NCI-H2196 (cell line): ENCODE measurements at regions not wholly inside any gene's neighbourhood (a gene's known extent, or its start where the extent isn't known, plus 50 kb on each side); places are given as distances from the start of the nearest gene placed in this dataset.

Experiments
- DNase-seq: peaks from one replicate; lab custom pipeline; 2025; ENCODE audit not compliant: unreplicated experiment; lab: John Stamatoyannopoulos, UW

- DNase-seq: no peak
These were observed 564.5 kb upstream of the IGFBP3 start for GRCh38 chr7:46485481-46486065.

DNA sequence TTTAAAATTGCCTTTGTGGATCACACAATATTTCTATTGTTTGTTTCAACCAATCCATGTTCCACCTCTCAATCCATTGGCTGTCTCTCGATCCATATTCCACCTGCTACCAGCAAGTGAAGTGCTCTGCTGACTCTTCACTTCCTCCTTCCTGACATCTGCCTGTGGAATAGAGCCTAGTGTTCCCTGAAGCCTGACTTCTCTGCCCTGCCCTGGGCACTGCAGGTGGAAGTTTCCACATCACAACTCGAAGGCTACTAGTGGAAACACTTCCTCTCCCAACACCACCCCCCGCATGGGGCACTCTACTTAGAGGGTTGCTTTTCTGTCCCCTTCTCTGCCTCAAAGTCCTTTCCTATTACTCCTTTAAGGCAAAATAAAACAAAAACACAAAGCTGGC, 563.8 kb upstream of the IGFBP3 start:
- DNase-seq: no peak

- no peak for DNase-seq
These were observed 559.5 kb upstream of the IGFBP3 start for GRCh38 chr7:46480619-46481018.

GRCh38 chr7:46479680-46480079, 558.6 kb upstream of the IGFBP3 start:
- DNase-seq: no peak

- DNase-seq: no peak
These were observed 557.0 kb upstream of the IGFBP3 start for GRCh38 chr7:46478046-46478445.

GRCh38 chr7:46468753-46469356, 547.8 kb upstream of the IGFBP3 start:
- no peak for DNase-seq

DNA sequence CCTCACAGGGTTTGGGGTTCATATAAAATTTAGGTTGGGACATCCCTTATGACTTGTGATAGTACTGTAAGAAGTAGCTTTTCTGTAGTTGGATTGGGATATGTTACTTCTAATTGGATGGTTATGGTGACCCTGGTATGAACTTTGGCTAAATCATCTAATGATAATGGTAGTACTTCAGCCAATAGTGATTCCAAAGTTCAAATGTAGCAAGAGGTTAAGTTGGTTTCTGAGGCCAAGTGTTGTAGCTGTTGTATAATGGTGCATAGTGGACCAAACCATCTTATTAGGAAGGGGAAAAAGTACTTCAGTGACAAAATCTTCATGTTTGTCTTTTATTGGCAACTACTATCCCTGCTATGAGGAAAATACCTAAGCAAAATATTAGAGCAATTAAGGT, 542.1 kb upstream of the IGFBP3 start:
- no peak for DNase-seq

DNA sequence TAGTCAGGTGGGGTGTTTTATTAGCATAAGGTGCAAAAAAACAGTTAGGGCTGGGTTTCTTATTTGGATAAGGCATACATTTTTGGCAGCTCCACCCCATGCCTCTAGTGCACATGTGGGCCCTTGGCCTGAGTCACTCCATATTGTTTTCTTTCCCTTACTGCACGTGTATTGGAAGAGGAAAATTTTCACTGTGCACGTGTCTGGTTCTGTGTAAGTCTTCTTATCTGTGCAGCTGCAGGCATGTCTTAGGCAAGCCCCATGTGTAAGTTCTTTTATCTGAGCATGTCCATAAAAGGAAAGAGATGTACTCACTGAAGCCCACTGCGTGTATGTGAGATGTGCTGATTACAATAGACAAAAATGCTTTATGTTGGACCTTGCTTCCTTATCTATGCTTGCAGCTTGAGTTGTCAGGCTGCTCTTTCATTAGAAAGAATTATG, 540.3 kb upstream of the IGFBP3 start:
- no peak for DNase-seq

- no peak for DNase-seq
These were observed 538.9 kb upstream of the IGFBP3 start for GRCh38 chr7:46459942-46460341.

DNA sequence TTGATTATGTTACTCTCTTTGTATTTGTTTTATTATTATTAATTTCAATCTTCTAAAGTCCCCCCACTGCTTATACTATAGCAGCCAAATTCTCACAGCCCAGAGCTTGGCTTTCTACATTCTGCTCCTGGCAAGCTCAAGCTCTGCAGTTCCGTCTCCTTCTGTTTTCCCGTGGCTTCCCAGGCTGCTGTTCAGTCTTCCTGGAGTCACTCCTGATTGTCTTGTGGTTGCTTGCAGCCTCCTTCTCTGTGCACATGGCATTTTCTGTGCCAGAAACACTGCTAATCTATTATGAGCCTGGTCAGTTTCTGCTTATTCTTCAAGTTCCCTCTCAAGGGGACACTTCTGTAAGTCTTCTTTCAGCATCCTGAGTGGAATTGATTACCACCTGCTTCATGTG, 533.7 kb upstream of the IGFBP3 start:
- no peak for DNase-seq

DNA sequence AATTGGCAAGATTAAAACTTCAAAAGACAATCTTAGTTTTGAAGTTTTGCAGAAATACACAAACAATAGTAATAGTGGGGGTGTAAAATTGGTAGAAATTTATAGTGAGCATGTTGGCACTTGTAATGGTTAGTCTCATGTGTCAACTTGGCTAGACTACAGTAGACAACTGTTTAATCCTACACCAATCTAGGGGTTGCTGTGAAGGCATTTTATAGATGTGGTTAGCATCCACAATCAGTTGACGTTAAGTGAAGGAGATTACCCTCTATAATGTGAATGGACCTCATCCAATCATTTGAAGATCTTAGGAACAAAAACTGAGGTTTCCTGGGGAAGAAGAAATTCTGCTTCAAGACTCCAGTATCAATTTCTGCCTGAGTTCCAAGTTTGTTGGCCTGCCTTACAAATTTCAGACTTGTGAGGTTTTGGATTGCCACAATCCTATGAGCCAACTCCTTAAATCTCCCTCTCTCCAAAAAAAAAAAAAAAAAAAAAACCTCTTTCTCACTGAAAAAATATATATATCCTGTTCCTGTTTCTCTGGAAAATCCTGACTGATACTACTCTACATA, 531.6 kb upstream of the IGFBP3 start:
- no peak for DNase-seq

- no peak for DNase-seq
These were observed 530.8 kb upstream of the IGFBP3 start for GRCh38 chr7:46451846-46452245.

- DNase-seq: no peak
These were observed 529.8 kb upstream of the IGFBP3 start for GRCh38 chr7:46450886-46451285.

- no peak for DNase-seq
These were observed 529.4 kb upstream of the IGFBP3 start for GRCh38 chr7:46450425-46450824.

DNA sequence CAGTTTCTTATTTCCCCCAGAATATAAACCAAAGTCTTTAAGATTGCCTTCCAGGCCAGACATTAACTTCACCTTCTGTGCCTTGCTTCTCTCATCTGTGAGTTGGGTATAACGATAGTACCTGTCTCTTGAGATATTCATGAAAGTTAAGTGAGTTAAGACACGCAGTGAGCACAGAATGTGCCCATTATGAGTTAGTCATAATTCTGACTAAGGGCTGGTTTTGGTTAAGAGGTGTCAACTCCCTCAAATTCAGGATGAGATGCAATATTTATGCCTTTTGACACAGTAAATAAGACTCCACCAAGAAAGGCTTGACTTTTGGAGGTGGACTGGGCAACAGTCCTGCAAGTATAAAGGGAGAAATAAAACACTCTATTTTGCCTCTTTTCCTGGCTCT, 528.7 kb upstream of the IGFBP3 start:
- no peak for DNase-seq

DNA sequence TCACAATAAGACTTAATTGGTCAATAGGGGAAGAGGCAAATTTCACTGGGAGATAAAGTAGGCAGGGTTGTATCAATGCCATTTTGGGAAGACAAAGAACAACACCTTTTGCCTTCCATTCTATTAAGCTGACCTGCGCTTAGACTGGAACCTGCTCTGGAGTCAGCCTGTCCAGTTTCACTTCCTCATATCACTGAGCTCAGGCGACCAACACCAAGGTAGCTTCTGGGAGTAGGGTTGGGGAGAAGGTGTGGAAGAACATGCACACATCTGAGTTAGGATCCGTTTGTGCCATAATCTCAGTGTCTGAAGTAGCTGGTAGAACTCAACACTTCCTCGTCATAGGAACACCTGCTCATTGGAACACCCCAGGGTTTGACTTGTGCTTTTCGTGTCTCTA, 527.4 kb upstream of the IGFBP3 start:
- no peak for DNase-seq

- DNase-seq: no peak
These were observed 525.1 kb upstream of the IGFBP3 start for GRCh38 chr7:46446151-46446550.

- no peak for DNase-seq
These were observed 523.2 kb upstream of the IGFBP3 start for GRCh38 chr7:46444256-46444655.

GRCh38 chr7:46440186-46440585, 519.1 kb upstream of the IGFBP3 start:
- no peak for DNase-seq

- no peak for DNase-seq
These were observed 511.6 kb upstream of the IGFBP3 start for GRCh38 chr7:46432708-46433107.

- no peak for DNase-seq
These were observed 507.2 kb upstream of the IGFBP3 start for GRCh38 chr7:46428295-46428694.

- no peak for DNase-seq
These were observed 503.9 kb upstream of the IGFBP3 start for GRCh38 chr7:46424934-46425333.
